Stimulated activated CD4-positive, alpha-beta T cell treated with anti-CD3 and anti-CD28 coated beads, Interleukin-4, amount 100 ng/mL, for 48 hours (primary cell): ENCODE measurements at regions not wholly inside any gene's neighbourhood (a gene's known extent, or its start where the extent isn't known, plus 50 kb on each side); places are given as distances from the start of the nearest gene placed in this dataset.
"Not testable (repeated sequence)": the region's sequence is repeated elsewhere in the genome, so short reads cannot be mapped to it uniquely, and the experiment has no call there.

Experiments used
- DNase-seq, 2 donors: peaks; one replicate each; pipeline ENCODE4 v3.0.0-alpha.2; 2020; ENCODE audit warnings: low read depth in 2 of 2

GRCh38 chr6:115631028-115631427 lies 429.7 kb downstream of the FRK start:
- DNase-seq = no peak

- no peak for DNase-seq
These were observed 430.2 kb downstream of the FRK start for GRCh38 chr6:115630424-115631024.

- no peak for DNase-seq
These were observed 431.3 kb downstream of the FRK start for GRCh38 chr6:115629415-115629814.

GRCh38 chr6:115618256-115618655 lies 442.4 kb downstream of the FRK start:
- DNase-seq = no peak

- no peak for DNase-seq
These were observed 443.7 kb downstream of the FRK start for GRCh38 chr6:115617031-115617430.

- no peak for DNase-seq
These were observed 447.2 kb downstream of the FRK start for GRCh38 chr6:115613488-115613887.

GRCh38 chr6:115612796-115613479 lies 447.8 kb downstream of the FRK start:
- DNase-seq = no peak

GRCh38 chr6:115612216-115612615 lies 448.5 kb downstream of the FRK start:
- DNase-seq = no peak

GRCh38 chr6:115610696-115611095 lies 450.0 kb downstream of the FRK start:
- DNase-seq = no peak

- DNase-seq = no peak
These were observed 451.6 kb downstream of the FRK start for GRCh38 chr6:115609111-115609510.

GRCh38 chr6:115602466-115602865 lies 458.2 kb downstream of the FRK start:
- no peak for DNase-seq

GRCh38 chr6:115601509-115601908 lies 459.2 kb downstream of the FRK start:
- DNase-seq = no peak

GRCh38 chr6:115601064-115601463 lies 459.6 kb downstream of the FRK start:
- DNase-seq = no peak

- no peak for DNase-seq
These were observed 465.8 kb downstream of the FRK start for GRCh38 chr6:115594891-115595290.

GRCh38 chr6:115592025-115592424 lies 468.7 kb downstream of the FRK start:
- DNase-seq = no peak

- not testable (repeated sequence) for DNase-seq
These were observed 471.6 kb downstream of the FRK start for GRCh38 chr6:115589072-115589471.

- DNase-seq = no peak
These were observed 477.4 kb downstream of the FRK start for GRCh38 chr6:115583290-115583689.

GRCh38 chr6:115582386-115582785 lies 478.3 kb downstream of the FRK start:
- no peak for DNase-seq

- not testable (repeated sequence) for DNase-seq
These were observed 481.1 kb downstream of the FRK start for GRCh38 chr6:115579565-115579964.

GRCh38 chr6:115577270-115577669 lies 483.4 kb downstream of the FRK start:
- DNase-seq = no peak

- DNase-seq = no peak
These were observed 485.4 kb downstream of the FRK start for GRCh38 chr6:115575285-115575684.

- DNase-seq = no peak
These were observed 486.8 kb downstream of the FRK start for GRCh38 chr6:115573861-115574260.

- DNase-seq = no peak
These were observed 490.4 kb downstream of the FRK start for GRCh38 chr6:115570331-115570730.

- DNase-seq = no peak
These were observed 506.6 kb downstream of the FRK start for GRCh38 chr6:115554060-115554459.
